NCI-H1930 (cell line): ENCODE measurements at regions not wholly inside any gene's neighbourhood (a gene's known extent, or its start where the extent isn't known, plus 50 kb on each side); places are given as distances from the start of the nearest gene placed in this dataset.
"Not testable (repeated sequence)": the region's sequence is repeated elsewhere in the genome, so short reads cannot be mapped to it uniquely, and the experiment has no call there.

Source experiments
- DNase-seq, 2 experiments: peaks; one replicate each; lab custom pipeline; 2025; lab: John Stamatoyannopoulos, UW

DNA sequence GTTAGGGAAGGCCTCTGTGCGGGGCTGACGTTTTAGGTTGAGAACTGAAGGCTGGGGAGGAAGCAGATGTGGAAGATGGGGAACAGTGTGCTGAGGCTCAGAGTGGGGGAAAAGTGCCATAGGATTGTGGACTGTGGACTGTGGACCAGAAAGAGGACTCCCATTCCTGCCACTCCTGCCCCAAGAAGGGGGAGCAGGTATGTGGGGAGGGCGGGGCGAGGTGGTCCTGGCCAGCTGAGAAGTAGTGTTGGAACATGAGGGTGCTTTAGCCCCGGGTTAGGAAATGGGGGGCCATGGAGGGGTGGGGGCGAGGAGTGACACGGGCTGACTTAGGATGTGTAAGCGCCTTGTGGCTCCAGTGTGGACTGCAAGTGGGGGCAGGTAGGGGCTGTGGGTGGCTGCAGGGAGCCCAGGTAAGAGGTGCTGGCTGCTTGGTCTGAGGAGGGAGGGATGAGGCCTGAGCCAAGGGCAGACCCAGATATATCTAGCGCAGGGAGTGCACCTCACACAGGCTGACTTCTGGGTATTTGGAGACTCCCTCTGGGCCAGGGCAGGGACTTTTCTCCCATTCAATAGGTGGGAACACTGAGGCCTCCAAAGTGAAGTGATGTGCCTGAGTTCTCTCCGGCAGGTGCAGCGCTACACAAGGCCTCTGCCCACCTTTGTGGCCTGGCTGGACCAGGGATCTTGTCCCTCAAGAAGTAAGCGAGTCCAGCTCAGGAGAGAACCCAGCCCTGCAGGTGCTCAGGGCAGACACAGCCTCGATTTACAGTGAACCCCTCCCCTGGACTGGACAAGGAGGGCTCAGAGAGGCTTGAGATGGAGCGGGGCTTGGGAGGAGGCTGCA, 76.6 kb upstream of the TOX2 start:
- no peak for DNase-seq

DNA sequence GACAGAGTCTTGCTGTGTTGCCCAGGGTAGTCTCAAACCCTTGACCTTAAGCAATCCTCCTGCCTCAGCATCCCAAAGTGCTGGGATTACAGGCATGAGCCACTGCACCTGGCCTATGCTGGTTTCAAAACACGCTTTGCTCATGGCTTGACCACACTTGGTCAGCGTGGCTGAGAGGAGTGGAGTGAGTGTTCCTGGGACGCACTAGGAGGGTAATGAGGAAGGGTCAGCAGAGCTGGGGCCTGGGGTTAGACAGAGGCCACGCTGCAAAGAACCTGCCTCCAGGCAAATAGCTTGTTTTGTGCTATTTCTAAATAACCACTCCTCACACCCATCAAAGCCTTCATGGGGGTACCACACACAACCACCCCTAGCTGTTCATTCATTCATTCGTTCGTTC, 77.9 kb upstream of the TOX2 start:
- no peak for DNase-seq

DNA sequence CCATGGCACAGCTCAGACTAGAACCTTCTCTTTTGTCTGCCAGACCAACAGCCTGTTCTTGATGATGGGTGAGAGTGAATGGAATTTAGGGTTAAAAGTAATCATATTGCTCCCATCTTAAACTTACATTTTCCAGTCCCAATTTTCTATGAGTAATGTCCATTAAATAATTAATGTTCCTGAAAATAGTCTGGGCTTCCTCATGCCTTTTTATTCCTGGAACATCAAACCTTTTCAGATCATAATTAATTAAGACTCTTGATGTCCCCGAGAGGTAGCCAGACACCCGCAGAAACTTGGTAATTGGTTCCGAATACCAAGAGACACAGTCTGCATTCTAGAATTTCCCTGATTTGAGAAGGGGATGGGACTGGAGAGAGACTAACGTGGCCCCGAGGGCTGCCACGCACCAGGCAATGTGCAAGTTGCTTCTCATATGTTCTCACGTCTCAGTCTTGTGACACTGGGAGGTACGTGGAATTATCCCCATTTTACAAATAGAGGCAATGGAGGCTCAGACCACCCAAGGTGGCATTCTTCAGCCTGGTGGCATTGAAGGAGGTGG, 78.6 kb upstream of the TOX2 start:
- no peak for DNase-seq

DNA sequence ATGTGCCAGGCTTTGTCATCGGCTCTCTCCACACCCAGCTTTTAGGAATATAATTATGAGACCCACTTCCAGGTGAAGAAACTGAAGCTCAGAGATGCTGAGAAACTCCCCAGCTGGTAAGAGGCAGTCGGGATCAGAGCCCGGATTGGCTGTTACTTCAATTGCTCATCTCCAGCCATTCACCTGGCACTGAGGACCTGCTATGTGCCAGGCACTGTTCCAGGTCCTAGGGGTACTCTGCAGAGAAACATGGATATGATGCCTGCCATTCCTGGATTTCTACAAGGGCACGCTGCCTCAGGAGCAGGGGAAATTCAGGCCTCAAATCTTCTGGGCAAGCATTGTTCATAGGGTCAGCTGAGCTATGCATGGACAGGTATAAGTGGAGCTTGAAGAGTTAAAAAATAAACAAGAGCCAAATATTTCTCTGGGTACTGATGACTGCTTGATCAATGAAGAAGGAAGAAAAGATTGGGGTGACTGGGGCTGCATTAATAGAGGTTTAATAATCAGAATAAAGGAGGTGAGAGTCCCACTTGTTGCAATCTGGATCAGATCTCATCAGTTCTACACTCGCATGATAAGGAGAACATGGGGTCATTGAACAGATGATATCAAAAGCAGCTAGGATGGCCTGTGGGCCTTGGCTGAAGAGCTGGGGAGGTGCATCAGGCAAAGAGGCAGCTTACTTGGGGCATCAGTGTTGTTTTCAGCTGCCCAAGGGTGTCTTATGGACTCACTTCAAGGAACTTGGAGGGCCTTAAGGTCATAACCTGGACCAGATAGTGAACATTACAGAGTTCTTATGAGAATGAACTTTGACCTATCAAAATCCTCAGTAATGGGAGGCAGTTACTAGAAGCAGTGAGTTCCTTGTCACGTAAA, 80.9 kb upstream of the TOX2 start:
- no peak for DNase-seq

DNA sequence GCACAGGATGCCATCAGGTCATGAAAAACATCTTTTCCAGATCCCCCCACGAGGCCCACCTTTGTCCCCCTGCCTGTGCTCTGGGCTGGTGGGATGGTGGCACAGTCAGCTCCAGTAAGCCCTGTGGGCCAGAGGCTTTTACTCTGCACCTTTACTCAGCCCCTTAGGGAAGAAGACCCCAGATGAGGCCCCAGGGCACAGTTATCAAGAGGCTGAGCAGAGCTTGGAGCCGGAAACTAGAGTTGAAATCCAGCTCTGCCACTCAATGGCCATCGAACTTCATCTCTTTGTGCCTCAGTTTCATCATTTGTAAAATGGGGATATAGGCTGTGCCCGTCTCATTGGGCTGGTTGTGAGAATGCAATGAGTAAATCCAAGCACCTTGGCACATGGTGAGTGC, 81.7 kb upstream of the TOX2 start:
- DNase-seq, result no peak

DNA sequence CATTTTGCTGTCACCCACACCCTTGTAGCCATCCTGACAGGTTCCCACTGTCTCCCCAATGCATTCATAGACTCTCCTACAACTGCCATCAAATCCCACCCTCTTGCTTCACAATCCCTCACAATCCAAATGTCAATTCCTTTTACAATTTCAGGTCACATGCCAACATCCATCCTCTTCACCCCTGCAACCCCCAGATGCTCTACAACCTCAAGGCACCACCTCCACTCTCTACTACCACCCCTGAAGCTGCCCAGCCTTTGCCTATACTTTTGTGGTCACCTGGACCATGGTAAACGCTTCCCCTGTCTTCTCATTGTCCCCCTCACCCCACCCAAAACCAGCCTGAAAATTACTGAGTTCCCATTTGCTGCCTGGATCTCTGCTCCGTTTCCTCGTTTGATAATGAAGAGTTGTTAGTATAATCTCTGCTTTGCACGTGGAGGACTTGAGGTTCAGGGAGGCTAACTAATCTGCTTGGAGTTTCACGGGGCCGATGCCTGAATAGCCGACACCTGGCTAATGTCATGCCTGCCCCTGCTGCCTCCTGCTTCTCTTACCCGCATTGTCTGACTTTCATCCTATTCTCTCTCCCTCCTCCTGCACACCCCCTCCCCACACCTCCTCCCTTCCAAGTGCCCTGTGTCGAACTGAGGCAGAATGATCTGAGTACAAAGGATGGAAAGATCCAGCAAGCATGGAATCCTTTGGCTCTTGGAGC, 82.4 kb upstream of the TOX2 start:
- no peak for DNase-seq

DNA sequence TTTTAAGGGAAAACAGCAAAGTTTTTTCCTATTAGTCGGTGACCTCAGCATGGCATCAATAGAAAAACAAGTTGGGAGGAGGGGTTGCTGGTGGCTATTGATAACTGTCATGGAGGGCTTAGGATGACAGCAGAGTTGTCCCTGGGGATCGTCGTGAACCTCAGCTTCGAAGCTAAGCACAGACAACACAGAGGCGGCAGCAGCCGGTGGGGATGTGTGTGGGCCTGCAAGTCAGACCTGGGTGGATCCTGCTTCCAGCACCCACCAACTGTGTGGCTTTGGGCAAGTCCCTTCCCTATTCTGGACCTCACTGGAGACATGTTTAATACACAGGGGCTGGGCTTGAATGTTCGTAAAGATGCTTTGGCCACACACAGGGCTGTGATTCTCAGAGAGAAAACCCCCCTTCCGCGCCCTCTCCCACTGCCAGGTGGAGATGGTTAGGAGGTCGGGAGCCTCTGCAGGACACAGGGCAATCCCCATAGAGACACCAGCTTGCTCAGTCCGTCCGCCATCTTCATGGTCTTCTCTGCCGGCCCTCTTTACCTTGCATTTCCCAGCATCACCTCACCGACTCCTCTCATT, 83.1 kb upstream of the TOX2 start:
- no peak for DNase-seq

DNA sequence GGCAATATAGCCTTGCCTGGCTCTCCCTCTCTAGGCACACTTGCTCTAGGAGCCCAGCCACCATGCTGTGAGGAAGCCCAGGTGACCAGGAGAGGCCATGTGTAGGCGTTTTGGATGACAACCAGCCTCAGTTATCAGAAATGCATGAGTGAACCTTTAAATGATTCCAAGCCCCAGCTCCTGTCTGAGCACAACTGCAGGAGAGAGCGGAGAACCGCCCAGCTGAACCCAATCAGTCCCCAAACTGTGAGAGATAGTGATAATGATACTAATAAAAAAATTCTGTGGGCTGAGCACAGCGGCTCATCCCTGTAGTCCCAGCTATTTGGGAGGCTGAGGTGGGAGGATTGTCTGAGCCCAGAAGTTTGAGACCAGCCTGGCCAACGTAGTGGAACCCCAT, 83.8 kb upstream of the TOX2 start:
- no peak for DNase-seq

DNA sequence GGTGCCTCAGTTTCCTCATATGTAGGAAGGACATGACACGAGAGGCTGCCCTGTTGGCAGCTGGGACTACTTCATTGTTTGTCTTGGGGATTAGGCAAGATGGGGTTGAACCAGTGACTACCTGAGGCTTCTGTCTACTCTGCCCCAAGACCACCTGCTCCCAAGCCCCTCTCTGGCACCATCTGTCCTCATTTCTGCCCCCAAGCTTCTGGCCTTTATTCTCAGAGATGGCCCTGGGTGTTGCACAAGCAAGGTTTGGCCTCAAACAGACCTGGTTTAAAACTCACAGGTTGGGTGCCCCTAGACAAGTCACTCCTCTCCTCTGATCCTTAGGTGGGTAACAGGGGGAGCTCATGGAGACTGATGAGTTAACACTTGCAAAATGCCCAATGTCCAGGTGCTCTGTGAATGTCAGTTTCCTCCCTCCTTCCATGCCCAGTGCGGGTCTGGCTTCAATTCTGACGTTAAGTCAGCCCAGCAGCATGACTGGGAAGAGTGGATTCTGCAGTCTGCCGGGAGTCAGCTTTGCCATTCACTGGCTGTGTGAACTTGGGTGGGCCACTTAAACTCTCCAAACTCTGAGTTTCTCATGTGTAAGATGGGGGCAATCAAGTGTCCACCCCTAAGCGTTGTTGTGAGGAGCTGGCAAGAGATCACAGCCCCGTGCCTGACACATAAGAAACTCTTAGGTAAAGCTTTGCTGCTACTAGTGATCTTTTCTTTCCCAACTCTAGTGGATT, 84.5 kb upstream of the TOX2 start:
- no peak for DNase-seq

DNA sequence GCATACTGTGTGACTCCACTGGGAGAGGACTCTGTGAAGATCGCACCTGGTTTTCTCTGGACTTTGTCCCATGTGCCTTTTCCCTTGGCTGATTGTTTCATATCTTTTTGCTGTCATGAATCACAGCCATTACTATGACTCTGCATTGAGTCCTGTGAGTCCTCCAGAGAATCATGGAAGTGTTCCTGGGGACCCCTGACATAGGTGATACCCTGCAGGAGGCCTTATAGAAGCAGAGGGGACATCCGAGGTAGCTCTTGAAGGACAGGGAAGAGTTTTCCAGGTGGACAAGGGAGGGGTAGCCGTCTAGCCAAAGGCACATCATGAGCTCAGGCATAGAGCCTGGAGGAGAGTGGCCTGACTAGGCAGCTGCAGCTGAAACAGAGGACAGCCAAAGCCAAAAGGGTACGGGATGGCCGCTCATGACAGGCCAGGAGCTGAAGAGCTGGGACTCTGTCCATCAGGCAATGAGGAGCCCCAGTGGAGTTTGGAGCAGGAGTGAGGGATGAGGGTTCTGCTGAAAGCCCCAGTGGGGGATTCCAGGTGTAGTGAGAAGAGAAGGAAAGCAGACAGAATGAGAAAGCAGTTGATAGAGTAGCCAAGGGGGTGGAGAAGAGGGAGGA, 86.6 kb upstream of the TOX2 start:
- no peak for DNase-seq

DNA sequence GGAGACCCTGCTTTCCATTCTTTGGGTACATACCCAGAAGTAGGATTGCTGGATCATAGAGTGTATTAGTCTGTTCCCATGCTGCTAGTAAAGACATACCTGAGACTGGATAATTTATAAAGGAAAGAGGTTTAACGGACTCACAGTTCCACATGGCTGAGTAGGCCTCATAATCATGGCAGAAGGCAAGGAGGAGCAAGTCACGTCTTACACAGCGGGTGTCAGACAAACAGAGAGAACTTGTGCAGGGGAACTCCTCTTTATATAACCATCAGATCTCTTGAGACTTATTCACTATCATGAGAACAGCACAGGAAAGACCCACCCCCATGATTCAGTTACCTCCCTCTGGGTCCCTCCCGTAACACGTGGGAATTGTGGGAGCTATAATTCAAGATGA, 87.7 kb upstream of the TOX2 start:
- not testable (repeated sequence) for DNase-seq

DNA sequence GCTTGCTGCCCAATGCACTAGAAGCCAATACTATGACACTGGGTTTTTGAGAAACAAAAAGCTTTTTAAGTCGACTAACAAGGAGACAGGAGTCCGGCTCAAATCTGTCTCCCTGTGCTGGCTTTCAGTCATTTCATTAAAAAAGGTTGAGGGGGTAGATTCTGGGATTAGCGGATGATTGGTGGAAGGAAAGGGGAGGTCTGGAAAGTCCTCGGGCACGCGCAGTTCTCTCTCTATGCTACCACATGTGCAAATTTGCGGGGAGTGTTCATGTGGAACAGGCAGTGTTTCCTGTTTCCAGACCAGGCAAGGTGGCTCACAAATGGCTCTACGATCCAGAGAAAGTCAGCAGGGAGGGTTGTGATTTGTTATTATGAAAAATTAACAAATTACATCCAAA, 89.1 kb upstream of the TOX2 start:
- DNase-seq, result no peak

DNA sequence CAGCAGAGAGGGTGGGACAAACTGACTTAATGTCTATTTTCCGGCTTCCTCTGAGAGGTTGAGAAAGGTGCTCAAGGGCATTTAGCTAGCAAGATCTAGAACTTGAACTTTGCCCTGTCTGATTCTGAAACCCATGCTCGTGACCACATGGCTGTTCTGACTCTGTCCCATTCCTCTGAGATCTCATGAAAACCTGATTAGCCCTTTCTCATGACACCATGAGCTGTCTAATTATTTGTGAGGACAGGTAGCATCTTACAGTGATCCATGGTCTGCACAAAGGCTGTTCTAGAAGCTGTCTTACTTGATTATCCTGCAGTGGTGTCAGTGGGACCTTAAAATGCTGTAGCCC, 89.6 kb upstream of the TOX2 start:
- DNase-seq, result no peak

DNA sequence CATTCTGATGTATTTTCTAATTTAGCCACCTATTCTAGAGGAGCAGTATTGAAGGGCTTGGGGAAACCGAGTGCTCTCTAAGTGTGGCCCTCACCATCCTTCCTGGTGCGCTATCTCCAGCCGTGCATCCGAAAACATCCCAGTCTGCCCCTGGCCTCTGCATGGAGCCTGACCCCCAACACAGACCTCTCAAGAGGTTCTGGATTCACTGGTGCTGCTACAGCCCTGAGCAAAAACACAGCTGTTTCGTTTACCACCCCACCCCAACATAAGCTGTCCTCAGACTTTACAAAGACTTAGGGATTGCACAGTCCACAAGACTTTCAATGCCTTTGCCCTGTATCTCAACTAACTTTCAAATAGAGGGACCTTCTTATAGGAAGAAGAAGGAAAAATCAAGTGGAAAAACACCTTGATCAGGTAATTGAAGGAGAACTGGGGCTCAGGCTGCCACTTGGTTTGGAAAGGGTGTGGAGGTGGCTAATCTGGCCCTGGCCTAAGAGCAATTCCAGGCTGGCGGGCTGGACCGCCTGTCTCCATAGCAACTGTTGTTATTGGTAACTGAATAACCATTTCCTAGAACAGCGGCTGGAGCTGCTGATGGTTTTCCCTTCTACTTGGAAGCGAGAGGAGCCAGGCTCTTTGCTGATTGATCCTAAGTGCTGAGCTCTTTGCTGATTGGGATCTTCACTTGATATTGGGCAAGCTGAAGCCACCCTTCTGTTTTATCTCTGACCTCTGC, 90.2 kb upstream of the TOX2 start:
- no peak for DNase-seq

DNA sequence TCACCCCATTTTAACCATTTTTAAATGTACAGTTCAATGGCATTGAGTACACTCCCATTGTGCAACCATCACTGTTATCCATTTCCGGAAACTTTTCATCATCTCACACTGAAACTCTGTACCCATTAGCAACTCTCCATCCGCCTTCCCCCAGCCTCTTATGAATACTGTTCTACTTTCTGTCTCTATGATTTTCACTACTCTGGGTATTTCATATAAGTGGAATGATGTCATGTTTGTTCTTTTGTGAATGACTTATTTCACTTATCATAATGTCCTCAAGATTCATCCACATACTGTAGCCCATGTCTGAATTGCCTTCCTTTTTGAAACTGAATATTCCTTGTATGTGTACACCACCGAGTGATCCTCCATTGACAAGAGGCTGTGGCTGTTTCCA, 92.9 kb upstream of the TOX2 start:
- DNase-seq, result no peak

DNA sequence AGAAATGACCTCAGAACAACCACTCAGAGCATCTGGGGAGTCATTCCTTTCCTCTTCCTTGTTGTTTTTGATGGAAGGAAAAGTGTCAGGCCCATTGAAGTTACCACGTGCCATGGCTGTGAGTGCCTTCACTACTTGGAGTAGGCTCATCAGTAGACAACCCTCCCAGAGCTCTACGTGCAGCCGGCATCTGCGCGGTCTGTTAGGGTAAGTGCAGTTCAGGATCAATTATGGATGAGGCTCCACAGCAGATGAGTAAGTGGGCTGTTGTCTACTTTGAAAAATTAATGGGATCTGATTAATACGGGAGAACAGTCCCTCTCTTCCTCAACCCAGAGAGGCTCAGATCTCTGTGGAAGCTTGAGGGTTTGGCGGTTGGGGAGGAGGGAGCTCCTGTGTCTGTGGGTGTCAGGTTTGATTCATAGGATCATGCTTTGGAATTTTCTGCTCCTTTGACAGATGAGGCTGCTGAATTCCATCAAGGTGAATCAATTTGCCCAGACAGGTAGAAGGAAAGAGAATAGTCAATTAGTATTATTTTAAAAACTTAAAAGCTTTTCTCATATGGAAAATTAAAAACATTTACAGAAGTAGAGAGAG, 93.8 kb upstream of the TOX2 start:
- no peak for DNase-seq

DNA sequence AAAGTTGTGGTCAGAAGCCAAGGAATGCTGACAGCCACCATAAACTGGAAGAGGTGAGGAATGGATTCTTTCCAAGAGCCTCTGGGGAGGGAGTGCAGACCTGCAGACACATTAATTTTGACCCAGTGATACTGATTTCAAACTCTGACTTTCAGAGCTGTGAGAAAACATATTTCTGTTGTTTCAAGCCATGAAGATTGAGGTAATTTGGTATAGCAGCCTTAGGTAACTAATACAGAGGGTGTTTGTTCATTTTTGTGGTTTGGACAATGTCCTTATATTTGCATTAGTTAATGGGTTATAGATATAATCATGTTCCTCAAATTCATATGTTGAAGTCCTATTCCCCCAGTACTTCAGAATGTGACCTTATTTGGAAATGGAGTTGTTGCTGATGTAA, 85.4 kb upstream of the GTSF1L start:
- no peak for DNase-seq

DNA sequence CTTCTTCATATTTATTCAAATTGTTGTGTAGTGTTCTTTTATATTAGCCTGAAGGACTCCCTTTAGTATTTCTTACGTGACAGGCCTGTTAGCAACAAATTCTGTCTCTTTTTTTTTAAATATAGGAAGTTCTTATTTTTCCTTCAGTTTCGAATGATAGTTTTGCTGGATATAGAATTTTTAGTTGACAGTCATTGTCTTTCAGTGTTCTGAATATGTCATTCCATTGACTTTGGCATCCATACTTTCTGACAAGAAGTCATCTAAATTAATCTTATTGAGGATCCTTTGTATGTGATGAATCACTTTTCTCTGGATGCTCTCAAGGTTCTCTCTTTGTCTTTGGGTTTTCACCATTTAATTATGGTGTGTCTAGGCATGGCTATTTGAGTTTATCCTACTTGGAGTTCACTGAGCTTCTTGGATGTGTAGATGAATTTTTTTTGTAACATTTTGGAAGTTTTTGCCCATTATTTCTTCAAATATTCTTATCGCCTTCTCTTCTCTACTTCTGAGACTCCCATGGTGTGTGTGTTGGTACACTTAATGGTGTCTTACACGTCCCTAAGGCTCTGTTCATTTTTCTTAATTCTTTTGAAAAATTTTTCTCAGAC, 82.5 kb upstream of the GTSF1L start:
- no peak for DNase-seq

DNA sequence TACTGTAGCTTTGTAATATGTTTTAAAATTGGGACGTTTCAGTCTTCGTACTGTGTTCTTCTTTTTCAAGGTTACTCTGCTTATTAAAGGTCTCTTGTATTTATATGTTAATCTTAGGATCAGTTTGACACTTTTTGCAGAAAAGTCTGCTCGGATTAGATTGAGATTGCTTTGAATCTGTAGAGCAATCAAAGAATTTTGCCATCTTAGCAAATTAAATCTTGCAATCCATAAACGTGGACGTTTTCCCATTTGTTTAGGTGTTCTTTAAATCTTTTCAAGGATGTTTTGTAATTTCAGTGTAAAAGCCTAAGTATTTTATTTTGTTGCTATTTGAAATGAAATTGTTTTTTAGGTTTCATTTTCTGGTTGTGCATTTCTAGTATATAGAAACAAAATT, 78.0 kb upstream of the GTSF1L start:
- DNase-seq, result no peak
